NT2/D1 (cell line): ENCODE measurements at regions not wholly inside any gene's neighbourhood (a gene's known extent, or its start where the extent isn't known, plus 50 kb on each side); places are given as distances from the start of the nearest gene placed in this dataset.

Experiments
- SUZ12 ChIP-seq: IDR thresholded peaks from 2 replicates; pipeline ENCODE4 v1.6.1; 2011; ENCODE audit not compliant: insufficient read length, insufficient read depth; ENCODE audit errors: extremely low read depth
- YY1 ChIP-seq: IDR thresholded peaks from 2 replicates; pipeline ENCODE4 v1.6.1; 2011; ENCODE audit not compliant: insufficient read length, insufficient read depth
- ZNF274 ChIP-seq: IDR thresholded peaks from 2 replicates; pipeline ENCODE4 v1.6.1; 2011; ENCODE audit warnings: mild to moderate bottlenecking, low read depth, low read length

DNA sequence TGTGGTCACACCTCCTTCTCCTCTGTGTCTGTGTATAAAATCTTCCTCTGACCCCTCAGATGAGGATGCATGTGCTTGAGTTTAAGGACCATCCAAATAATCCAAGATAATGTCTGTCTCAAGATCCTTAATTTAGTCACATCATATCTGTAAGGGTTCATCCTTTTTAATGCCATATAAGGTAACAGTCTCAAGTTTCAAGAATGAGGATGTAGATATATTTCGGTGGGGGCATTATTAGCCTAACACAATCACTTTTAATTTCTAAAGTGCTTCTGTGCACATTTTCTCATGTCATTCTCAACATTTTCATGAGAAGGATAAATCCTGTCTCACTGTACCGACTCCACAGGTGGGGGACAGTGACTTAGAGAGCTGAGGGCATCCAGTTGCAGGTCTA lies 235.3 kb downstream of the BUB3 start:
- no peak for TF ChIP-seq ZNF274
- TF ChIP-seq SUZ12 = no peak
- TF ChIP-seq YY1 = no peak
